Caco-2 (cell line): ENCODE measurements at regions not wholly inside any gene's neighbourhood (a gene's known extent, or its start where the extent isn't known, plus 50 kb on each side); places are given as distances from the start of the nearest gene placed in this dataset.

ENCODE experiments used
- BruUV-seq: library from RNA; stranded (reverse); fragments of 400-500 nt; replicated peaks from 2 replicates; lab custom pipeline; 2021; lab: Mats Ljungman, UMichigan
- CTCF ChIA-PET: fragments of 300-600 bp; sonication (Branson Sonifier 250); formaldehyde crosslinking; loops from one replicate; lab custom pipeline; 2022; ENCODE audit warnings: antibody characterized with exemption; lab: Charles Lee
- POLR2A ChIA-PET: fragments of 300-600 bp; sonication (Branson Sonifier 250); formaldehyde crosslinking; loops from one replicate; lab custom pipeline; 2022; ENCODE audit warnings: antibody characterized with exemption; lab: Charles Lee
- DNase-seq, 2 experiments: peaks; one replicate each; pipeline versions ENCODE4 v3.0.0 to v3.0.0-alpha.2; 2020 to 2022
- H3K27me3 ChIP-seq: replicated peaks from 2 replicates; pipeline ENCODE4 v1.6.0; 2011; ENCODE audit warnings: low read length; ENCODE audit not compliant: control insufficient read depth, insufficient read depth
- H3K36me3 ChIP-seq: 2 replicates; pipeline ENCODE4 v1.5.1; 2011; ENCODE audit warnings: low read length; ENCODE audit not compliant: control insufficient read depth, insufficient read depth
- H3K4me1 ChIP-seq: fragments of 250-450 bp; sonication (Bioruptor Pico); 2 replicates; pipeline ENCODE4 v1.5.1; 2020; ENCODE audit warnings: mild to moderate bottlenecking
- H3K4me3 ChIP-seq: 2 replicates; pipeline ENCODE4 v1.5.1; 2011; ENCODE audit warnings: low read depth, mild to moderate bottlenecking, control low read depth, low read length
- H3K9me3 ChIP-seq: fragments of 250-450 bp; sonication (Bioruptor Pico); 2 replicates; pipeline ENCODE4 v1.5.1; 2020; ENCODE audit warnings: mild to moderate bottlenecking, moderate library complexity
- H3K27ac Mint-ChIP-seq: one replicate; pipeline ENCODE4 v1.8.0; 2022; ENCODE audit warnings: mixed read lengths; ENCODE audit not compliant: unreplicated experiment
- H3K27me3 Mint-ChIP-seq: one replicate; pipeline ENCODE4 v1.8.0; 2022; ENCODE audit warnings: mixed read lengths; ENCODE audit not compliant: insufficient read depth, unreplicated experiment
- H3K36me3 Mint-ChIP-seq: one replicate; pipeline ENCODE4 v1.8.0; 2022; ENCODE audit warnings: mild to moderate bottlenecking, mixed read lengths; ENCODE audit not compliant: insufficient read depth, unreplicated experiment
- H3K4me1 Mint-ChIP-seq: one replicate; pipeline ENCODE4 v1.8.0; 2022; ENCODE audit warnings: low read depth, mixed read lengths; ENCODE audit not compliant: unreplicated experiment
- H3K4me3 Mint-ChIP-seq: one replicate; pipeline ENCODE4 v1.8.0; 2022; ENCODE audit warnings: mild to moderate bottlenecking, moderate library complexity, mixed read lengths; ENCODE audit not compliant: unreplicated experiment
- H3K9me3 Mint-ChIP-seq: one replicate; pipeline ENCODE4 v1.8.0; 2022; ENCODE audit warnings: mixed read lengths; ENCODE audit not compliant: unreplicated experiment
- CTCF ChIP-seq, 2 experiments: fragments of 200-600 bp in 1 of 2; IDR thresholded peaks; 1 replicate in 1 of 2; 2 replicates in 1 of 2; pipeline versions ENCODE4 v1.5.1 to v1.8.0; 2011 to 2022; ENCODE audit warnings: antibody characterized with exemption in 1 of 2, control low read depth in 1 of 2, inconsistent platforms in 1 of 2, low read depth in 1 of 2, low read length in 1 of 2, mild to moderate bottlenecking in 1 of 2, moderate library complexity in 1 of 2; ENCODE audit not compliant: insufficient read depth in 1 of 2, severe bottlenecking in 1 of 2, unreplicated experiment in 1 of 2
- intact Hi-C: fragments of 100-400 bp; cut with micrococcal nuclease; formaldehyde crosslinking; loops from one replicate; pipeline ENCODE4 v1.10.0; 2022; ENCODE audit not compliant: unreplicated experiment

GRCh38 chrX:94065091-94065490 is 391.1 kb downstream of the FAM133A start:
- no peak overlapping the region for H3K4me3 Mint-ChIP-seq
- intact Hi-C loops = no loop called here
- no peak for DNase-seq
- ChIA-PET POLR2A (no interaction called here), CTCF (no interaction called here)
- no peak overlapping the region for H3K27ac Mint-ChIP-seq
- BruUV-seq = no TSS peak
- Histone ChIP-seq H3K4me3 (no peak overlapping the region), H3K9me3 (no peaks in the 10 kb centered on the region), H3K27me3 (no peaks in the 10 kb centered on the region), H3K36me3 (no peaks in the 10 kb centered on the region), H3K4me1 (no peaks in the 10 kb centered on the region)
- no peaks in the 10 kb centered on the region for H3K4me1 Mint-ChIP-seq
- no peak for TF ChIP-seq CTCF (IDR thresholded peaks at IDR 0.05; ENCODE audit: insufficient read depth in 1 of 2, low read depth in 1 of 2, low read length in 1 of 2, severe bottlenecking in 1 of 2, unreplicated experiment in 1 of 2)
- no peaks in the 10 kb centered on the region for H3K9me3 Mint-ChIP-seq
- H3K36me3 Mint-ChIP-seq = no peaks in the 10 kb centered on the region
- H3K27me3 Mint-ChIP-seq = no peaks in the 10 kb centered on the region

GRCh38 chrX:94089149-94089548 is 415.1 kb downstream of the FAM133A start:
- no peak for TF ChIP-seq CTCF (IDR thresholded peaks at IDR 0.05; ENCODE audit: insufficient read depth in 1 of 2, low read depth in 1 of 2, low read length in 1 of 2, severe bottlenecking in 1 of 2, unreplicated experiment in 1 of 2)
- Mint-ChIP-seq H3K9me3 (no peaks in the 10 kb centered on the region), H3K4me3 (no peak overlapping the region), H3K4me1 (no peaks in the 10 kb centered on the region), H3K36me3 (no peaks in the 10 kb centered on the region), H3K27ac (no peak overlapping the region), H3K27me3 (no peaks in the 10 kb centered on the region)
- Histone ChIP-seq H3K9me3 (no peaks in the 10 kb centered on the region), H3K27me3 (no peaks in the 10 kb centered on the region), H3K36me3 (no peaks in the 10 kb centered on the region), H3K4me3 (no peak overlapping the region), H3K4me1 (no peaks in the 10 kb centered on the region)
- no peak for DNase-seq
- ChIA-PET POLR2A (no interaction called here), CTCF (no interaction called here)
- BruUV-seq = no TSS peak
- intact Hi-C loops = no loop called here

GRCh38 chrX:94097868-94098267 is 423.9 kb downstream of the FAM133A start:
- DNase-seq = no peak
- Histone ChIP-seq H3K27me3 (no peaks in the 10 kb centered on the region), H3K9me3 (no peaks in the 10 kb centered on the region), H3K4me3 (no peak overlapping the region), H3K36me3 (no peaks in the 10 kb centered on the region), H3K4me1 (no peaks in the 10 kb centered on the region)
- Mint-ChIP-seq H3K9me3 (no peaks in the 10 kb centered on the region), H3K36me3 (no peaks in the 10 kb centered on the region), H3K27me3 (peaks cover 5% of the 10 kb centered on the region), H3K4me3 (no peak overlapping the region), H3K27ac (no peak overlapping the region), H3K4me1 (no peaks in the 10 kb centered on the region)
- BruUV-seq = no TSS peak
- ChIA-PET POLR2A (no interaction called here), CTCF (no interaction called here)
- intact Hi-C loops = no loop called here
- no peak for TF ChIP-seq CTCF (IDR thresholded peaks at IDR 0.05; ENCODE audit: insufficient read depth in 1 of 2, low read depth in 1 of 2, low read length in 1 of 2, severe bottlenecking in 1 of 2, unreplicated experiment in 1 of 2)
